ENCODE measurements at regions not wholly inside any gene's neighbourhood (a gene's known extent, or its start where the extent isn't known, plus 50 kb on each side); places are given as distances from the start of the nearest gene placed in this dataset.

DNA sequence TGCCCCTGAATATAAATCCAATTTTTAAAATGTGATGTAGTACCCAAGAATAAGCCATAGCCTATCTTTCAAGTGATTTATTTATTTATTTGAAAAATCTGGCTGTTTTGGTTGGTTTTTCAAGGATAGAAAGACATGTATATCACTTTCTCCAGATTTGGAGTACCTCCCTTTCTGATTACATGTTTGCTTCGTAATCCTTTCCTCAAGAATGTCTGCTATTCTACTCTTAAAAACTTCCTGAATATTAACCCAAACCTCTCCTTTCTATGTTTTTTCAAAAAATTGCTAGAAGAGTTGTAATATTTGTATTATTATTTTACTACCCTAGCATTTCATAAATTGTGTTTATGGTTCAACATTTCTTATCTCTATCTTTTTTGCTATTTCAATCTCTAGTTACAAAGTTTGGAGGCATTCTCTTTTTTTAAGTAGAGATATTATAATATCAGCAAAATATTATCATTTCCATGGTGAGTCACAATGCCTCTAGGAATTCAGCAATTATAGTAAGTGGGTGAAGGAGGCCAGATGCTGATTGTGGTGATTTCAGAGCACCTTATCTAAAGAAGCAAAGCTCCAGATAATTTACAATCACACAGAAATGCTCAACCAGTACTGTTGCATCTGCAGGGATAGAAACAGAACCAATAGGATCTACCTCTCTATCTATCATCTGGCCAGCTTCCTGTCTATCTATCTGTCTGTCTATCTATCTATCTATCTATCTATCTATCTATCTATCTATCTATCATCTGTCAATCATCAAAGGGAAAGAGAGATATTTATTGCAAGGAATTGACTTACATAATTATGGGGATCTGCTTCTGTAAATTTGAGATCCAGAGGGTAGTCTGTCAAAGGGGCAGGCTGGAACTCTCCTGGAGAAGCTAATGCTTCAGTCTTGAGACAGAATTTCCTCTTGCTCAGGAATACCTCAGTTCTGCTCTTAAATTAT, 412.5 kb upstream of the SEMA3C start:
- TF ChIP-seq POLR2A (IDR thresholded peaks at IDR 0.05), result no peak
- TF ChIP-seq, protein P1, sequence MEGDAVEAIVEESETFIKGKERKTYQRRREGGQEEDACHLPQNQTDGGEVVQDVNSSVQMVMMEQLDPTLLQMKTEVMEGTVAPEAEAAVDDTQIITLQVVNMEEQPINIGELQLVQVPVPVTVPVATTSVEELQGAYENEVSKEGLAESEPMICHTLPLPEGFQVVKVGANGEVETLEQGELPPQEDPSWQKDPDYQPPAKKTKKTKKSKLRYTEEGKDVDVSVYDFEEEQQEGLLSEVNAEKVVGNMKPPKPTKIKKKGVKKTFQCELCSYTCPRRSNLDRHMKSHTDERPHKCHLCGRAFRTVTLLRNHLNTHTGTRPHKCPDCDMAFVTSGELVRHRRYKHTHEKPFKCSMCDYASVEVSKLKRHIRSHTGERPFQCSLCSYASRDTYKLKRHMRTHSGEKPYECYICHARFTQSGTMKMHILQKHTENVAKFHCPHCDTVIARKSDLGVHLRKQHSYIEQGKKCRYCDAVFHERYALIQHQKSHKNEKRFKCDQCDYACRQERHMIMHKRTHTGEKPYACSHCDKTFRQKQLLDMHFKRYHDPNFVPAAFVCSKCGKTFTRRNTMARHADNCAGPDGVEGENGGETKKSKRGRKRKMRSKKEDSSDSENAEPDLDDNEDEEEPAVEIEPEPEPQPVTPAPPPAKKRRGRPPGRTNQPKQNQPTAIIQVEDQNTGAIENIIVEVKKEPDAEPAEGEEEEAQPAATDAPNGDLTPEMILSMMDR (IDR thresholded peaks at IDR 0.05), result no peak

Data from adrenal gland (tissue), 5 donors.